ENCODE measurements at regions not wholly inside any gene's neighbourhood (a gene's known extent, or its start where the extent isn't known, plus 50 kb on each side); places are given as distances from the start of the nearest gene placed in this dataset.

DNA sequence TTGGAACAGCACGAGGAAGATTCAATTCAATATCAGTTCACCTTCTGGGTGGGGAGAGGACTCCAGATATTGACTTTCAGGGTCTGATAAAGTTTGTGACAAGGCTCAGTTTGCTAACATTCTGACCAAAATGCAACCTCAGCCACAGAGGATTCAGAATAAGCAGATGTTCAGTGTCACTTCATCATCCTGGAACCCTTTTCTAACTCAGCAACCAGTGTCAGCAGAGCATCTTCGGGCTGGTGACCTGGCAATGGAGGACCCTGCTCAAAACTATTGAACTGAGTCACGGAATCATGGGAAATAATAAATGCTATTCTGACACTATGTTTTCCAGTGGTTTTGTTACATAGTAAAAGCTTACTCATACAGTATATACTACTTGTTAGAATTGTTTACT is 433.4 kb upstream of the CFAP20DC start:
- no peak overlapping the region for H3K9ac ChIP-seq (ENCODE audit: low read length)
- no peaks in the 10 kb centered on the region for H3K79me2 ChIP-seq (replicated peaks; ENCODE audit: insufficient read depth, low read length)
- no peaks in the 10 kb centered on the region for H3F3A ChIP-seq (ENCODE audit: insufficient read depth, low read length, poor library complexity, severe bottlenecking)
- no peak overlapping the region for H2AFZ ChIP-seq (ENCODE audit: low read depth, low read length)
- no peaks in the 10 kb centered on the region for H3K9me2 ChIP-seq (ENCODE audit: insufficient read depth, low read length)
- H3K27me3 ChIP-seq (ENCODE audit: insufficient read depth, low read depth, low read length): no peaks in the 10 kb centered on the region
- H3K27ac ChIP-seq (ENCODE audit: low read length): no peak overlapping the region
- H4K20me1 ChIP-seq (ENCODE audit: insufficient read depth): no peaks in the 10 kb centered on the region
- H3K4me3 ChIP-seq (ENCODE audit: low read length): no peak overlapping the region
- H3K36me3 ChIP-seq (ENCODE audit: insufficient read depth, low read length): no peaks in the 10 kb centered on the region
- no peaks in the 10 kb centered on the region for H3K9me3 ChIP-seq (ENCODE audit: low read length)
- no peak overlapping the region for H3K4me2 ChIP-seq (ENCODE audit: low read length)
- TF ChIP-seq, protein P1, sequence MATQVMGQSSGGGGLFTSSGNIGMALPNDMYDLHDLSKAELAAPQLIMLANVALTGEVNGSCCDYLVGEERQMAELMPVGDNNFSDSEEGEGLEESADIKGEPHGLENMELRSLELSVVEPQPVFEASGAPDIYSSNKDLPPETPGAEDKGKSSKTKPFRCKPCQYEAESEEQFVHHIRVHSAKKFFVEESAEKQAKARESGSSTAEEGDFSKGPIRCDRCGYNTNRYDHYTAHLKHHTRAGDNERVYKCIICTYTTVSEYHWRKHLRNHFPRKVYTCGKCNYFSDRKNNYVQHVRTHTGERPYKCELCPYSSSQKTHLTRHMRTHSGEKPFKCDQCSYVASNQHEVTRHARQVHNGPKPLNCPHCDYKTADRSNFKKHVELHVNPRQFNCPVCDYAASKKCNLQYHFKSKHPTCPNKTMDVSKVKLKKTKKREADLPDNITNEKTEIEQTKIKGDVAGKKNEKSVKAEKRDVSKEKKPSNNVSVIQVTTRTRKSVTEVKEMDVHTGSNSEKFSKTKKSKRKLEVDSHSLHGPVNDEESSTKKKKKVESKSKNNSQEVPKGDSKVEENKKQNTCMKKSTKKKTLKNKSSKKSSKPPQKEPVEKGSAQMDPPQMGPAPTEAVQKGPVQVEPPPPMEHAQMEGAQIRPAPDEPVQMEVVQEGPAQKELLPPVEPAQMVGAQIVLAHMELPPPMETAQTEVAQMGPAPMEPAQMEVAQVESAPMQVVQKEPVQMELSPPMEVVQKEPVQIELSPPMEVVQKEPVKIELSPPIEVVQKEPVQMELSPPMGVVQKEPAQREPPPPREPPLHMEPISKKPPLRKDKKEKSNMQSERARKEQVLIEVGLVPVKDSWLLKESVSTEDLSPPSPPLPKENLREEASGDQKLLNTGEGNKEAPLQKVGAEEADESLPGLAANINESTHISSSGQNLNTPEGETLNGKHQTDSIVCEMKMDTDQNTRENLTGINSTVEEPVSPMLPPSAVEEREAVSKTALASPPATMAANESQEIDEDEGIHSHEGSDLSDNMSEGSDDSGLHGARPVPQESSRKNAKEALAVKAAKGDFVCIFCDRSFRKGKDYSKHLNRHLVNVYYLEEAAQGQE (IDR thresholded peaks at IDR 0.05; ENCODE audit: borderline replicate concordance): no peak
- TF ChIP-seq EZH2 (IDR thresholded peaks at IDR 0.05; ENCODE audit: borderline replicate concordance, insufficient read depth, low read length, poor library complexity, severe bottlenecking): no peak
- TF ChIP-seq EP300 (conservative IDR thresholded peaks at IDR 0.05; ENCODE audit: poor library complexity, severe bottlenecking): no peak
- no peak for TF ChIP-seq SMC3 (conservative IDR thresholded peaks at IDR 0.05; ENCODE audit: poor library complexity)
- no peak for TF ChIP-seq TAF1 (IDR thresholded peaks at IDR 0.05; ENCODE audit: low read depth)

DNA sequence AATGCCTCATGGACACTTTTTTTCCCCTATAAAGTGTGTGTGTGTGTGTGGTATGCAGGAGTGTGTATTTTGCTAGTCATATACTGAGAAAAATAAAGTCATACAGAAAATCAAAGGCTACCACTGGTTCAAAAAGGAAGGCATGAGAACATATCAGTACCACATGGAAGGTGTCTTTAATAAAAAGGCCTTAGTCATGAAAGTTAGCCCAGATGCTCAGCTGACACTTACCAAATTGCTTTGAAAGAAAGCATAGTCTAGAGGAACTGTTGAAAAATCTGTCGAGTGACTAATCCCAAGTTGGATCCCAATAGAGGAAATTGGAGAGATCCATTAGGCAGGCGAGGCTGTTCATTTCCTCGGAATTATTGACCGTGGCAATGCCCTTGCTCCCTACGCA is 432.9 kb upstream of the CFAP20DC start:
- H3K4me3 ChIP-seq (ENCODE audit: low read length): no peak overlapping the region
- no peak overlapping the region for H2AFZ ChIP-seq (ENCODE audit: low read depth, low read length)
- H3K9ac ChIP-seq (ENCODE audit: low read length): no peak overlapping the region
- no peaks in the 10 kb centered on the region for H3K9me2 ChIP-seq (ENCODE audit: insufficient read depth, low read length)
- no peaks in the 10 kb centered on the region for H3K27me3 ChIP-seq (ENCODE audit: insufficient read depth, low read depth, low read length)
- no peaks in the 10 kb centered on the region for H3K36me3 ChIP-seq (ENCODE audit: insufficient read depth, low read length)
- no peaks in the 10 kb centered on the region for H3F3A ChIP-seq (ENCODE audit: insufficient read depth, low read length, poor library complexity, severe bottlenecking)
- TF ChIP-seq, protein P1 (IDR thresholded peaks at IDR 0.05; ENCODE audit: borderline replicate concordance): no peak
- no peak for TF ChIP-seq SMC3 (conservative IDR thresholded peaks at IDR 0.05; ENCODE audit: poor library complexity)
- TF ChIP-seq MXI1 (conservative IDR thresholded peaks at IDR 0.05; ENCODE audit: poor library complexity, severe bottlenecking): no peak
- no peak for TF ChIP-seq POLR2AphosphoS5 (IDR thresholded peaks at IDR 0.05)
- TF ChIP-seq EZH2 (IDR thresholded peaks at IDR 0.05; ENCODE audit: borderline replicate concordance, insufficient read depth, low read length, poor library complexity, severe bottlenecking): no peak
- no peak for TF ChIP-seq TAF1 (IDR thresholded peaks at IDR 0.05; ENCODE audit: low read depth)
- TF ChIP-seq EP300 (conservative IDR thresholded peaks at IDR 0.05; ENCODE audit: poor library complexity, severe bottlenecking): no peak
- TF ChIP-seq, protein P2, sequence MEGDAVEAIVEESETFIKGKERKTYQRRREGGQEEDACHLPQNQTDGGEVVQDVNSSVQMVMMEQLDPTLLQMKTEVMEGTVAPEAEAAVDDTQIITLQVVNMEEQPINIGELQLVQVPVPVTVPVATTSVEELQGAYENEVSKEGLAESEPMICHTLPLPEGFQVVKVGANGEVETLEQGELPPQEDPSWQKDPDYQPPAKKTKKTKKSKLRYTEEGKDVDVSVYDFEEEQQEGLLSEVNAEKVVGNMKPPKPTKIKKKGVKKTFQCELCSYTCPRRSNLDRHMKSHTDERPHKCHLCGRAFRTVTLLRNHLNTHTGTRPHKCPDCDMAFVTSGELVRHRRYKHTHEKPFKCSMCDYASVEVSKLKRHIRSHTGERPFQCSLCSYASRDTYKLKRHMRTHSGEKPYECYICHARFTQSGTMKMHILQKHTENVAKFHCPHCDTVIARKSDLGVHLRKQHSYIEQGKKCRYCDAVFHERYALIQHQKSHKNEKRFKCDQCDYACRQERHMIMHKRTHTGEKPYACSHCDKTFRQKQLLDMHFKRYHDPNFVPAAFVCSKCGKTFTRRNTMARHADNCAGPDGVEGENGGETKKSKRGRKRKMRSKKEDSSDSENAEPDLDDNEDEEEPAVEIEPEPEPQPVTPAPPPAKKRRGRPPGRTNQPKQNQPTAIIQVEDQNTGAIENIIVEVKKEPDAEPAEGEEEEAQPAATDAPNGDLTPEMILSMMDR (IDR thresholded peaks at IDR 0.05; ENCODE audit: poor library complexity, severe bottlenecking): no peak
- H3K9me3 ChIP-seq (ENCODE audit: low read length): no peaks in the 10 kb centered on the region
- H3K27ac ChIP-seq (ENCODE audit: low read length): no peak overlapping the region
- no peak overlapping the region for H3K4me2 ChIP-seq (ENCODE audit: low read length)
- H3K79me2 ChIP-seq (replicated peaks; ENCODE audit: insufficient read depth, low read length): no peaks in the 10 kb centered on the region
- no peaks in the 10 kb centered on the region for H4K20me1 ChIP-seq (ENCODE audit: insufficient read depth)

All from neural cell (in vitro differentiated cells).